ENCODE measurements at regions not wholly inside any gene's neighbourhood (a gene's known extent, or its start where the extent isn't known, plus 50 kb on each side); places are given as distances from the start of the nearest gene placed in this dataset.
A peak's percentile ranks its signal among the peaks of the same experiment; 100 is the strongest.
"Not testable (repeated sequence)": the region's sequence is repeated elsewhere in the genome, so short reads cannot be mapped to it uniquely, and the experiment has no call there.

DNA sequence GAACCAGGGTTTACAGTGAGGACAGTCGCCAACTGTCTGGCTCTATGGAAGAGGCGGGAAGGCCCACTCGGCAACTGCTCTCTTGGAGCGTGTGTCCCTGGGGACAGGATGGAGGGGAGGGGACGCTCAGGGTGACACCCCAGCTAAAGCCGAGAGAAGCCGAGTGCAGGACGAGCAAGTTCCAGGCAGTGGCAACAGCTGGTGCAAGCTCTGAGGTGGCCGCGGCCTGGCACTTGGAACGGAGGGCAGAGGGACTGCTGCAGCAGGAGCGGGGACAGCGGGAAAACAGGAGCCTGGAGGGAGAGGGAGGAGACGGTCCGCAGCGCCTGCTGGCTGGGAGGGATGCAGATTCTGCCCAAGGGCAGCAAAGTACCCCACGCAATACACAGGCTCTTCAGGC is 113.8 kb upstream of the CCZ1B start:
- DNase-seq = not testable (repeated sequence)

DNA sequence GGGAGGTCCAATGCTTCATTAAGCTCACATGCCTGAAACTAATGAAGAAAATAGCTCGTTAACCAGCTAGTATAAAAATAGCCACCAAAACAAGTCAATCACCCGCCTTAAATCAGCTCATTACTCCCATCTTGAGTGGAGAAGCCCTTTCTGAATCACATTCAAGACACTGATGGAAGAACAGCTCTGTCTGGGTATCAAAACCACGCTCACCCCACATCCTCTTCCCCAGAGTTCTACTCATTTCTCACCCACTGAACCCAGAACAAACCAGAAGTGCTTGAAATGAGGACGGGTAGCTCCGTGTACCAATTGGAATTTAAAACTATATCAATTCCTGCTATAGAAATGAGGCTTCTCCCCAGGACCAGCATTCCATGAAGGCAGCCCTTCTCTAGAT is 120.8 kb upstream of the CCZ1B start:
- DNase-seq = not testable (repeated sequence)

DNA sequence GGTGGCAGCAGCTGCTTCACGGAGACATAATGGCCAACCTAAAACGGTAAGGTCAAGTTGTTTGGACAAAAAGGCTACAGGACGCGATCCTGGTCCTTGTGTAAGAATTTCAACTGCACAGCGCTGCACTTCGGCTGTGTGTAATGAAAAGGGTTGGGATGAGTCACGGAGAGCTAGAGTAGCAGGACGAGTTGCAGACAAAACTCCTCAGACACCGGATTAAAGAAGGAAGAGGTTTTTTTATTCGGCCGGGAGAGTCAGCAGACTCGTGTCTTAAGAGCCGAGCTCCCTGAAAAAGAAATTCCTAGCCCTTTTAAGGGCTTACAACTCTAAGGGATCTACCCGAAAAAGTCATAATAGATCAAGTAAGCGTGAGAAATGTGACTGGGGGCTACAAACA is 124.2 kb upstream of the CCZ1B start:
- DNase-seq = not testable (repeated sequence)

DNA sequence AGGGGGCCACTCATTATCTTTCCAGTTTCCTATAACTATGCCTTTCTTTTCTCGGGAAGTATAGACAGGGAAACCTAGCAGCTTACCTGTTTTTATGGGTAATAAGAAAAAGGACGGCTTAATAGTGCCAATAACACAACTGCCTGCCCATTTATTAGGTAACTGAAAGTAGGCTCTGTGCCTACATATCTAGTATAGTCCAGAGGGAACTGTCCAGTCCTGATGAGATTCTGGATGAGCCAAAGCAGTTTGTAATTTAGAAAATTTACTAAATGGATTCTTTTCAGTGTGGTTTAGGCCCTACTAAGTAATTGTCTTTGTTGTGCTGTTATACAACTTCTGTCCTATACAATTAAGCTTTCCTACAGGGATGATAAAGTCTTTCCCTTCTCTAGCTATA is 125.5 kb upstream of the CCZ1B start:
- DNase-seq = not testable (repeated sequence)

DNA sequence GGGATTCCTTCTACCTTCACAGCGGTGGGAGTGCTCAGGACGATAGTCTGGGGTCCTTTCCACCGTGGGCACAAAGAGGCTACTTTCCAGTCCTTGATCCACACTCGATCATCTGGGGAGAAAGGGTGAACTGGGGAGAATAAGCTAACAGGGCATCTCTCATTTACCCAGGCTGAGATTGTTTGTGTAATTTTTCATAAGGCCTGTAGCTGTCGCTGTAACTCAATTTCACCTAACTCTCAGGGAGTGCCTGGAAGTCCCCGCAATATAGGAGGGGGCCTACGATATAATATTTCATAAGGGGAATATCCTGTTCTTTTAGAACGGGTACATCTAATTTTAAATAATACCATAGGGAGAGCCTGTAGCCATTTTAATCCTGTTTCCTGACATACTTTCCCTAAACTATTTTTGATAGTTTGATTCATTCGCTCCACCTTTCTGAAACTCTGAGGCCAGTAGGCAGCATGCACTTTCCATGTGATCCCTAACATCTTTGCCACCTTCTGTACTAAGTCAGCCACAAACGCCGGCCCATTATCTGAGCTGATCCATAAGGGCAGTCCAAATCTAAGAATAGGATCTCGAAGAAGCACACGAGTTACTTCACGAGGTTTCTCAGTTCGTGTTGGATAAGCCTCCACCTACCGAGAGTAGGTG is 127.2 kb upstream of the CCZ1B start:
- DNase-seq = not testable (repeated sequence)

DNA sequence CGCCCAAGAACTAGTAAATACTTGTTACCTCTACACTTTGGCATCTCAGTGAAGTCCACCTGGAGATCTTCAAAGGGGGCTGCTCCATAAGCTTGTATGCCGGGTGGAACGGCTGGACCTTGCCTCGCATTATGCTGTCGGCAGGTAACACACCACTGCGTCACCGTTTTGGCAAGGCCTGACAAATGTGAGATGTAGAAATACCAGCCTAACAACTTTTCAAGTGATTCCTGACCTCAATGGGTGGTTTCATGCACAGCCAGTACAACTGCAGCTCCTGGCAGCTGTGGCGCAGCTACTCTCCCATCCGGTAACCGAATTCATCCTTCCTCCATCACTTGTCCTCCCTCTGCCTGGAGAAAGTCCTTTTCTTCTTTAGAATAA is 127.7 kb upstream of the CCZ1B start:
- DNase-seq = not testable (repeated sequence)

DNA sequence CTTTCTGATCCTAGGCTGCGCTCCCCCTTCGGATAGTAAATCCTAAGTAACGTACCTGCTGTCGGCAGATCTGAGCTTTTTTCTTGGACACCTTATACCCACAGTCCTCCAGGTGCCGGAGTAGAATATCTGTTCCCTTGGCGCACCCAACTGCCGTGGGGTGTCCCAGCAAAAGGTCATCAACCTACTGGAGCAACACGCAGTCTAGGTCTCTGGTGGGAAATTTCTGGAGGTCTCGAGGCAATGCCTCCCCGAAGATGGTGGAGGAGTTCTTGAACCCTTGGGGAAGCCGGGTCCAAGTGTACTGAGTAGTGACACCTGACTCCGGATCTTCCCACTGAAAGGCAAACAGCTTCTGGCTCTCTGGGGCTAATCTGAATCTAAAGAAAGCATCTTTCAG is 129.3 kb upstream of the CCZ1B start:
- not testable (repeated sequence) for DNase-seq

DNA sequence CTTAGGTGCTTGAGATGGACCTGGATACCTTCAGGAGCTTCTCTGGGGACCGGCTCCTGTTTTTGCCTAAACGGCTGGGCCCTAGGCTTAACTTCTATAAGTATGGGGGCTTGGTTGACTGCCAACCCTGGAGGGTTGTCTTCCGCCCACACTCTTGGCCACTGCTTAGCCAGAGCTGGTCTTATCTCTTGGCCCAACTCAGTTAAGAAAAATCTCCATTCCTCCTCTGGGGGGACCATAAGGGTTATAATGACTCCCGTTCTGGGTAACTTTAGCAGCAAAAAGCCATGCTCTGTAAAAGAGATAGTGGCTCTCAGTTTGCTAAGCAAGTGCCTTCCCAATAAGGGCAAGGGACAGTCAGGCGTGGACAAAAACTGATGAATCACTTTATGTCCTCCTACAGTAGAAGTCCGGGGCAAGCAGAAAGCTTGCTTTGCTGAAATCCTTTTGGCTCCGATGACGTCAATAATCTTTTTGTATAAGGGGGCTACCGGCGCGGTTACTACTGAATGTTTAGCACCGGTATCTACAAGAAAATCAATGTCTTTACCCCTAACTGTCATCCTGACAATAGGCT is 130.0 kb upstream of the CCZ1B start:
- DNase-seq = not testable (repeated sequence)

DNA sequence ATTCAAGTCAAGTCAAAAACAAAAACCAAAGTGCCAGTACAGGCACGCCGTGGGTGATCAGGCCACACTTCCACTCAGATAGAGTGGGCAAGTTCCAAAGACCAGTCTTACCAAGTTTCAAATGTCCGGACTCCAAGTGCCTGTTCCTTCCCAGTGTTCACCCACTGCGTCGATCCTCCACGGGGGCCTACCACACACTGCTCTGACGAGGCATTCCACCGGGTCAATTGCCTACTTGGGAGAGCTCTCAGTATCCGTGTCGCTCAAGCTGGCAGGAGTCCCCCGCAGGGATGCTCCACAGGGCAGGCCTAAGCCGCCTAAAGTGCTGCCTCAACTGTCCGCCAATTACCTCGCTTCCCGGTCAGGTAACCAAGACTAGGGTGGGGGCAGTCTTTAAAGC is 132.3 kb upstream of the CCZ1B start:
- DNase-seq = not testable (repeated sequence)

DNA sequence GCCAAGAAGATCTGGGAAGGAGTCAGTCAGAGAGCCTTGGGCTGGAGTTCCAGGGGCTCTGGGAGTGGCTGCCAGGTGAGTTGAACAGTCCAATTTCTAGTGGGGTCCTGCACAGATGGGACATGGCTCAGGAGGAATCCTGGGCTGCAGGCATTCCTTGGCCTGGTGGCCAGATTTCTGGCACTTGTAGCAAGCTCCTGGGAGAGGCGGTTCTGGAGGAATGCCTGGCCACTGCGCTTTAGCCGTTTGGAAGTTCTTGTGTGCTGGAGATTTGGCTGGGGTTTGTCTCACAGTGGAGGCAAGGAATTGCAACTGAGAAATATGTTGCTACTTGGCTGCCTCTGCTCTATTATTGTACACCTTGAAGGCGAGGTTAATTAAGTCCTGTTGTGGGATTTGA is 133.9 kb upstream of the CCZ1B start:
- DNase-seq = not testable (repeated sequence)

DNA sequence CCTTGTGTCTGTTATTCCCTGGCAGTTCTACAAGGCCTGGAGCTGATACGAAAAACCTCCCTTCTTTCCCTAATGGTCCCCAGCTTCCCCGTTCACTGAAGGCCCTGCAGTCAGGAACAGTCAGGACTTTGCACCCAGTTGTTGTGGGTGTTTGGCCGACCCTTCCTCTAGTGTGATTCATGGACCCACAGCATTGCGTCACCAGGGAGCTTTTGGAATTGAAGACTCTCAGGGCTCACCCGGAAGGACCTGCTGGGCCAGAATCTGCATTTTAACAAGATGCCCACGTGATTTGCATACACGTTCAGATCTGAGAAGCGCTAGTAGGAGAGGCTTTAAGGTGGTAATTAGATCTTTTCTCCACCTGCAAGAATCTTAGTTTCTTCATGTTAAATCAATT is 136.8 kb upstream of the CCZ1B start:
- not testable (repeated sequence) for DNase-seq

DNA sequence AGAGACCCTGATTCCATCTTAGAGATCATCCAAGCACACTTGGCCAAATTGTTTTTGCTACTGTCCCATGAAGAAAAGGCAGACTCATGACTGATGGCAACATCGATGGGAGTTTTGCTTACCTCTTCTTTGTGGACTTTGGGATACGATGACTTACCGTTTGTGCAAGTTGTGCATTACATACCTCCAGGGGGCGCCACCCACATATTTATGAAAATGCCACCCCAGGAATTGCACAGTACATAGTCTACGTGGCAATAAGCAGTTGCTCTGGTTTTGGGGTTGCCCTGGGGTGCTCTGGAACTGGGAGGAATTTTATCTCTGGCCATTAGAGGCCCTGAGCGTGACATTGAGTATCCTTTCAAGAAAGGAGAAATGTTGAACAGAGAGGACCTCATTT is 139.0 kb upstream of the CCZ1B start:
- peak; percentile 31 for DNase-seq

DNA sequence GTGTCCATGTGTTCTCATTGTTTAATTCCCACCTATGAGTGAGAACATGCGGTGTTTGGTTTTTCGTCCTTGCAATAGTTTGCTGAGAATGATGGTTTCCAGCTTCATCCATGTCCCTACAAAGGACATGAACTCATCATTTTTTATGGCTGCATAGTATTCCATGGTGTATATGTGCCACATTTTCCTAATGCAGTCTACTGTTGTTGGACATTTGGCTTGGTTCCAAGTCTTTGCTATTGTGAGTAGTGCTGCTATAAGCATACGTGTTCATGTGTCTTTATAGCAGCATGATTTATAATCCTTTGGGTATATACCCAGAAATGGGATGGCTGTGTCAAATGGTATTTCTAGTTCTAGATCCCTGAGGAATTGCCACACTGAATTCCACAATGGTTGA is 144.1 kb upstream of the CCZ1B start:
- DNase-seq = not testable (repeated sequence)

DNA sequence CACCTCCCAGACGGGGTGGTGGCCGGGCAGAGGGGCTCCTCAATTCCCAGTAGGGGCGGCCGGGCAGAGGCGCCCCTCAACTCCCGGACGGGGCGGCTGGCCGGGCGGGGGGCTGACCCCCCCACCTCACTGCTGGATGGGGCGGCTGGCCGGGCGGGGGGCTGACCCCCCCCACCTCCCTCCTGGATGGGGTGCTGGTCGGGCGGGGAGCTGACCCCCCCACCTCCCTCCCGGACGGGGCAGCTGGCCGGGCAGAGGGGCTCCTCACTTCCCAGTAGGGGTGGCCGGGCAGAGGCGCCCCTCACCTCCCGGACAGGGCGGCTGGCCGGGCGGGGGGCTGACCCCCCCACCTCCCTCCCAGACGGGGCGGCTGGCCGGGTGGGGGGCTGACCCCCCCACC is 148.8 kb upstream of the CCZ1B start:
- not testable (repeated sequence) for DNase-seq

DNA sequence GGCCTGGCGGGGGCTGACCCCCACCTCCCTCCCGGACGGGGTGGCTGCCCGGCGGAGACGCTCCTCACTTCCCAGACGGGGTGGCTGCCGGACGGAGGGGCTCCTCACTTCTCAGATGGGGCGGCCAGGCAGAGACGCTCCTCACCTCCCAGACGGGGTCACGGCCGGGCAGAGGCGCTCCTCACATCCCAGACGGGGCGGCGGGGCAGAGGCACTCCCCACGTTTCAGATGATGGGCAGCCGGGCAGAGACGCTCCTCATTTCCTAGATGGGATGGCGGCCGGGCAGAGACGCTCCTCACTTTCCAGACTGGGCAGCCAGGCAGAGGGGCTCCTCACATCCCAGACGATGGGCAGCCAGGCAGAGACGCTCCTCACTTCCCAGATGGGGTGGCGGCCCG is 149.3 kb upstream of the CCZ1B start:
- DNase-seq = not testable (repeated sequence)

DNA sequence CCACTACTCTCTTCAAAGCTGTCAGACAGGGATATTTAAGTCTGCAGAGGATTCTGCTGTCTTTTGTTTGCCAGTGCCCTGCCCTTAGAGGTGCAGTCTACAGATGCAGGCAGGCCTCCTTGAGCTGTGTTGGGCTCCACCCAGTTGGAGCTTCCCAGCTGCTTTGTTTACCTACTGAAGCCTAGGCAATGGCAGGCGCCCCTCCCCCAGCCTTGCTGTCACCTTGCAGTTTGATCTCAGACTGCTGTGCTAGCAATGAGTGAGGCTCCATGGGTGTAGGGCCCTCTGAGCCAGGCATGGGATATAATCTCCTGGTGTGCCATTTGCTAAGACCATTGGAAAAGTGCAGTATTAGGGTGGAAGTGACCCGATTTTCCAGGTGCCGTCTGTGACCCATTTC is 151.3 kb upstream of the CCZ1B start:
- not testable (repeated sequence) for DNase-seq

DNA sequence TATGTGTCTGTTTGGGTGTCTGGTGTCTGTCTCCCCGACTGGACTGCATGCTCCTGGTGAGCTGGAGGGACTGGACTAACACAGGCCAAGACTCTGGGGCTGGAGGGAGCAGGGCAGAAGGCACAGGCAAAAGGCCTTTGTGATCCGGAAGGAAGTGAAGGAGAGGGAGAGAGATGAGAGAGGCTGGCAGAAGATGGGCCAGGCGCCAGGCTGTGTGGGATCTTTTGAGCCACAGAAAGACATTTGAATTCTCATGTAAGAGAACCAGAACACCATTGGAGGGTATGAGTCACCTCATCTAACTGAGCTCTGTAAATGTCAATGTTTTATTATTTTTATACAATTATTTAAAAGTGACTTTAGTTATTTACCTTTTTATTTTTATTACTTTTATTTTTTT is 152.3 kb upstream of the CCZ1B start:
- DNase-seq = not testable (repeated sequence)

DNA sequence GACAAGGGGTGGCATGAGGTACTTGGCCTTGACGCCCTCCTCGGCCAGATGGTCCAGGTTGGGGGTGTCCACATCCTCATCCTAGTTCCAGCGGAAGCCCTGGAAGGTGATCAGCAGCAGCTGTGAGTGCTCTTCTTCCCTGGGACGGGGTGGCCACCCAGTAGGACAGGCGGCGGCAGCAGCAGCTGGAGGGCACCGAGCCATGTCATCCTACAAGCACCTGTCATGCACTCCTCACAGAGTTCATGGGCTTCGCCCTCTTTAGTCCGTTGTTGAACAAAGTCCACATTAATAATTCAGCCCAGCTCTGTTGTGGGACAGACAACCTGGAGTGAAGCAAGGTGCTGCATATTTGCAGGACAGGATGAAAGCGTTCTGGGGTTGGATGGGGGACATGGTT is 153.4 kb upstream of the CCZ1B start:
- not testable (repeated sequence) for DNase-seq

DNA sequence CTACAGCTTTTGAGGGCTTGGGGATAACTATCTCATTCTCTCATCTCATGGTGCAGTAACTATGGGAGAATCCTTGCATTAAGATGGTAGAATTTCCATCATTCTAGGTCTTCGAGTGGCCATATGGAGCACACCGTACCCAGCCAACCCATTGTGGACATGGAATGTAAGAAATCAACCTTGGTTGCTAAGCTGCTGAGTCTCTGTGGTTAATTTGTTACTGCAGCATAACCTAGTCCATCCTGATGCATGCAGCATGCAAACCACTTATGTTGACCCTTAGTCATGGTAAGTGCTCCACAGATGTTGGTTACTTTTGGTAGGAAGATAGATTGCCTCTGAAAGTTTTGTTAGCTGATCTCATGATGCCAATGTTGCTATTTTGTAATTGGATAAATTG is 156.3 kb upstream of the CCZ1B start:
- DNase-seq = not testable (repeated sequence)

DNA sequence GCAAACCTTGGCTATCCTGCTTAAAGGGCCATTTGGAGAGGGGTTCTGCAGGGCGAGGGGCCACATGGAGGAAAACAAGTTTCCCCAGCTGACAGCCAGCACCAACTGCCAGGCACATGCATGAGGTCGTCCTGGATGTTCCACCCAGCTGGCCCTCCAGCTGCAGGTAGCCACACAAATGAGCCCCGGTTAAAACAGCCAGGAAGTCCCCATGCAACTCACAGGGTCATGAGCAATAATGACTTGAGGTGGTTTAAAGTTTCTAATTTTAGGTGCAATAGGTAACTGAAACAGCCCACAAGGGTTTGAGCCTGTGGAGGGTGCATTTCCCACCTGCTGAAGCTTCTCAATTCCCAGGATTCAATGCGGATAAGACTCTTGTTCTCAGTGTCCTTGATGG is 160.8 kb upstream of the CCZ1B start:
- not testable (repeated sequence) for DNase-seq

DNA sequence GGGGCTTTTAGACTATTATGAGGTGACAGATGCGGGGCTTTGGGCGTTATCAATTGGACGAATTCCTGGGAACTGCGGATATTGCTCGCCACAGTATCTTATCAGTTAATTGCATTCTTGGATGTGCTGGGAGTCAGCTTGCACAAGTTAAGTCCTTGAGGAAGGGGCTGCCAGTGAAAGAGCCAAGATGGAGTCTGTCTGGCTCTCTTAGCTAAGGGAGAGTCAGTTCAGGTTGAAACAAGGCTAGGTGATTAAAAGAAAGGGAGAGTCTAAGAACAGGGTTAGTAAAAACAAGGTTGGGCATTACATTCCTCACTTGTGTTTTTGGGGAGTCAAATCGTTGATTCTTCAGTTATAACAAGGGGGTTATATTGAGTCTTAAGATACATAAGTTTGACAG is 162.5 kb upstream of the CCZ1B start:
- DNase-seq = not testable (repeated sequence)

DNA sequence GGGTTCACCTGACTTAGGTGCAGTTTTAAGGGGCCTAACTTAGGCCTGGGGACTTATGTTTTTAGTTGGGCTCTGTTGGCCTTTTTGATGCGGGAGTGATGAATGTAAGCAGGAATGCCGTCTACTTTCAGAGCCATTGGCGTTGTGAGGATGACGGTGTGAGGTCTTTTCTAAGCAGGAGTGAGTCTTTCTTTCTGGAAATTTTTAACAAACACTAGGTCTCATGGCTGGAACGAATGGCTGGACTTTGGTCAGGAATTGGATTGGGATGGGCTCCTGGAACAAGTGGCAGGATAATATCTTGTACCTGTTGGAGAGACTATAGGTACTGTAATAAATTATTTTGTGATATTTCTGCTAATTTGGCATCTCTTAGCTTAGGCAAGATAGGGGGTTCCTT is 163.9 kb upstream of the CCZ1B start:
- DNase-seq = not testable (repeated sequence)

DNA sequence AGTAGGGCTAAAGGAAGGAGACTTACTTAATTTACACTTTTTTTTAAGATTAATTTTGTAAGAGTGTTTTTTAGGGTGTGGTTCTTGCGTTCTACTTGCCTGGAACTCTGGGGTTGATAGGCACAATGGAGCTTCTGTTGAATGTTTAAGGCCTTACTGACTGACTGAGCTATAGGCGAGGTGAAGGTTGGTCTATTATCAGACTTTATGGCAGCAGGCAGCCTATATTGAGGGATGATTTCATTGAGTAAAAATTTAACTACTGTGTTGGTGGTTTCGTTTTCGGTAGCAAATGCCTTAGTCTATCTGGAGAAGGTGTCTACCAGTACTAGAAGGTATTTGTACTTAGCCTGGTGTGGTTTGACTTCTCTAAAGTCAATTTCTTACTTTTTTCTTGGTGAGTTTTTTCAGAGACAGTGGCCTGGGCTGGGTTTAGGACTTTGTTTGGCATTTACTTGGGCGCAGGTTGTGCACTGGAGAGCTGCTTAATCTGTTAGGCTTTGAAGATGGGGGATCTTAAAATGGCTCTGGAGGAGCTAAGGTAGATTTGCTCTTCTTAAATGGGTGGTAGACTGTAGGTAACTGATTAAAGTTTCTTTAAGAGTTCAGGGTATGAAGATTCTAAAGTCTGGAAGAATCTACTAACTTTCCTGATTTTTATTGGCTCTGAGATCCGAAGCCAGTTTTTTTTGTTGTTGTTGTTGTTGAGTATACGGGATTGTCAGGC is 164.5 kb upstream of the CCZ1B start:
- DNase-seq = not testable (repeated sequence)

DNA sequence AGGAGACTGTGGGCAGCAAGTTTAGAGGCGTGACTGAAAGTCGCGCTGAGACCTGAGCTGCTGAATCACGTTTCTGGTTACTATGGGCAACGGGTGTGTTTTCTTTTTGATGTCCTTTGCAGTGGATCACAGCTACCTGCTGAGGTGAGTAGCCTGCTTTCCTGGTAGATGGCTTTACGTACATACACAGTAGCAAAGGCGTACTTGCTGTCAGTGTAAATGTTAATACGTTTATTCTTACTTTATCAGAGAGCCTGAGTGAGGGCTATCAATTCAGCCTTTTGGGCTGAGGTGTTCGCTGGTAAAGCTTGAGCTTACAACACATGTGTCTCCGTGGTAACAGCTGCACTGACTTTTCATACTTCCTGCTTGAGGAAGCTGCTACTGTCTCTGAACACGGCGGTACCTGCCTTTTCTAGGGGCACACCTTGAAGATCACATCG is 165.1 kb upstream of the CCZ1B start:
- DNase-seq = peak; percentile 65
